ENCODE measurements at regions not wholly inside any gene's neighbourhood (a gene's known extent, or its start where the extent isn't known, plus 50 kb on each side); places are given as distances from the start of the nearest gene placed in this dataset.

DNA sequence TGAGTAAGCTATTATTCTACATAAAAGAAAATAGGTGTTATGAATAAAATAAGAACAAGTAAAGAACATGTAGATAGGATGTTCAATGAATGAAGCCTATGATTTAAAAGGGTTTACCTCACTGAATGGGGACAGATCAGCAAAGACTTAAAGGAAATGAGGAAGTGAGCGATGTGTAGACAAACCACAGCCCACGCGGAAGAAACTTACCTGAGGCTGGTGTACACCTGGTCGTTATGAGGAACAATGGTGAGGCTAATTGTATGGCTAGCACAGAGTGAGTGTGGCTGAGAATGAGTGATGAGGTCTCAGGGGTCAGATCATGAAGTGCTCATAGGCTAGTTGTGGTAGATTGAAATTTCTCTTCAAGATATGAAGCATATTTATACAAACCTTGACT, 221.7 kb downstream of the ALG10B start:
- TF ChIP-seq EZH2 (IDR thresholded peaks at IDR 0.05; ENCODE audit: borderline replicate concordance, low read length), result no peak
- TF ChIP-seq, protein P1, sequence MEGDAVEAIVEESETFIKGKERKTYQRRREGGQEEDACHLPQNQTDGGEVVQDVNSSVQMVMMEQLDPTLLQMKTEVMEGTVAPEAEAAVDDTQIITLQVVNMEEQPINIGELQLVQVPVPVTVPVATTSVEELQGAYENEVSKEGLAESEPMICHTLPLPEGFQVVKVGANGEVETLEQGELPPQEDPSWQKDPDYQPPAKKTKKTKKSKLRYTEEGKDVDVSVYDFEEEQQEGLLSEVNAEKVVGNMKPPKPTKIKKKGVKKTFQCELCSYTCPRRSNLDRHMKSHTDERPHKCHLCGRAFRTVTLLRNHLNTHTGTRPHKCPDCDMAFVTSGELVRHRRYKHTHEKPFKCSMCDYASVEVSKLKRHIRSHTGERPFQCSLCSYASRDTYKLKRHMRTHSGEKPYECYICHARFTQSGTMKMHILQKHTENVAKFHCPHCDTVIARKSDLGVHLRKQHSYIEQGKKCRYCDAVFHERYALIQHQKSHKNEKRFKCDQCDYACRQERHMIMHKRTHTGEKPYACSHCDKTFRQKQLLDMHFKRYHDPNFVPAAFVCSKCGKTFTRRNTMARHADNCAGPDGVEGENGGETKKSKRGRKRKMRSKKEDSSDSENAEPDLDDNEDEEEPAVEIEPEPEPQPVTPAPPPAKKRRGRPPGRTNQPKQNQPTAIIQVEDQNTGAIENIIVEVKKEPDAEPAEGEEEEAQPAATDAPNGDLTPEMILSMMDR (IDR thresholded peaks at IDR 0.05; ENCODE audit: low read length), result no peak

All from OCI-LY1 (cell line).